GM19468 (cell line): ENCODE measurements at regions not wholly inside any gene's neighbourhood (a gene's known extent, or its start where the extent isn't known, plus 50 kb on each side); places are given as distances from the start of the nearest gene placed in this dataset.
"Not testable (repeated sequence)": the region's sequence is repeated elsewhere in the genome, so short reads cannot be mapped to it uniquely, and the experiment has no call there.

Experiments
- ATAC-seq: cut with Tn5 transposase; IDR thresholded peaks from one replicate; pipeline ENCODE4 v1.9.1; 2021; ENCODE audit warnings: mild to moderate bottlenecking, moderate library complexity, moderate number of reproducible peaks; ENCODE audit not compliant: unreplicated experiment; ENCODE audit errors: extremely low read depth

DNA sequence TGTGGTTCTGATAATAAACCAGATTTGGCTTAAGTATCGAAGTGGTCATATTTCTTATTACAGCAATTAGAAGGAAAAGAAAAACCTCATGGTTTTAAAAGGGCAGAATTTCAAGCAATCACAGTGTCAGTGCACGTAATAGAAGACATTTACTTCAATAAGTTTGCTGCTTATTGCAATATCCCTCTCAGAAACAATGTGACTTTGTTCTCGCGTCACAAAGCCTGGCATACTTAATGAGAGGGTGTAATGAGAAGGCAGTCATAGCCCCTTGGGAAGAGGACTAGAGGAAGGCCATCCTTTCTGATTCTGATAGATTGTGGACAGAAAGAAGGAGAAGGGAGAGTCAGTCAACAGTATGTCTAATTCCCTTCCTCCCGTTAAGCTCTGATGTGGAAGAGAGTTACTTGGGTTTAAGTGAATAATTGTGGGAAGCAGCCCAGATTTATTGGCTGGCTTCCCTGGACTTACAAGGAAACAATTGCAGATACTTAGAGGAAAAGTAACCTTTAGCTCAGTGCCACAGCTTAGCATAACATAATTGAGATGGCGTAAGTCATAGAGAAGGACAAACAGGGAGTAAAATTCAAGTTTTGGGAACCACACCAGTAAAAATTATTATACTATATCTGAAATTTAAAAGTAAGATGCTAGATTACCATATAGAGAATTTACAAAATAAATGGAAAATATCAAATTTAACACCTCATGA is 738.2 kb downstream of the PRIM2 start:
- not testable (repeated sequence) for ATAC-seq

DNA sequence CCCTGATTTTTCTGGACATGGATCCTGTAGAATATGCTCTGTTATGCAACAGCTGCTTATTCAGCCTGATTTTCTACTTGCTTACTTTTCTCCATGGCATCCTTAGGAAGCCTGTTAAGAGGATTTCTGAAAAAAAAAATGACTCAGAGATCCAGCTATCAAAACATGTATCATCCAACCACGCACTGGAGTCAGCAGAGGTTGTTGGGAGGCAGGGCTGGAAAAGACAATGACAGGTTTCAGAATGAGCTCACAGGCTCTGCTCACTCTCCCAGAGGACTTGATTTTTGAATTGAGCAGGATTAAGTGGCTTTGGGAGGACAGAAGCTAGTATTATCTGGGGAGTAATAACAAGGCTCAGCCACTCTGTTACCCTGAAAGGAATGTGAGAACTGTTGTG is 742.3 kb downstream of the PRIM2 start:
- not testable (repeated sequence) for ATAC-seq

DNA sequence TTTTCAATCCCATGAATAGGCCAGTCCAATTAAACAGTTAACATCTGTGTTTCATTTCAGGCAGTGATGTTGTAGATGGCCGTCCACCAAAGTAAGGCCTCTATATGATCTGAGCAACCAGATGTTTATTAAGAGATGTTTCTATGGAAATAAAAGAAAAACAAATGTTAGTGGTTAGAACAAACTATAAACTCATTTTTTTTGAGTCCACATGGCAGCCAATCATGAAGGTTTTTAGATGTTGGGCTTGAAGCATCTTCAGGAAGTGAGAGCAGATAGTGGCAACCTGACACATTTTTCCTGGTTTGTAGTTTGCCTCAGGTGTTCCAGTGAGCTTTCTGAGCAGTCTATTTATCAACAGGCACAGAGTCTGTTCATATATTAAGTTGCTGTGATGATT is 746.1 kb downstream of the PRIM2 start:
- not testable (repeated sequence) for ATAC-seq

DNA sequence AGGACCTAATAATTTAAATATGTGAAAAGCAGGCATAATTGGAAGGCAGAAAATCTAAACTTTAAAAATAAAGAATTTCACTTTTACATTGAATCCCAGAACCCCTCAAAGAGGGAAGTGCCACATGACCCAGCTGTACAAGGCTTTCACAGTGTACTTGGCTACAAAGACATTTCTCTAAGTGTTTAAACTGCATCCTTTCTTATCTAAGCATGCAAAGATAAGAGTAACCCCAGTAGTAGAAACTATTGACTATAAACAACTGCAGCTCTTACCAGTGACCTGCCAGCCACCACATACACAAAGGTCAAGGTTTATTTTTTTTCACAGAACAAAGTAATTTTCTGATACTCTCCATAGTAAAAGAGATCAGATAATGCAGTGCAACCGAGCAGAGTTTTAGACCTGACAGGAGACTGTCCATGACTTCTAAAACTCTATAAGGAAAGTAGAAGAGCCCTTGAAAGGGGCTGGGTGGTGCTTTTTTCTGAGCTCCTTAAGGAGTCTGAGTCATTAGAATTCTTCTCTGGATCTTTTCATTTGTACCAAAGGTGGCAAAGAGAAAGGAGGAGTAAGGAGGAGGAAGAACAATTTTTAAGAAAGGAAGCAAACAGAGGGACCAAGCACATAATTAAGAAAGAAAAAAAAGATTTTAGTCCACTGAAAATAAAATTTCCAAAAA is 750.6 kb downstream of the PRIM2 start:
- ATAC-seq = not testable (repeated sequence)

DNA sequence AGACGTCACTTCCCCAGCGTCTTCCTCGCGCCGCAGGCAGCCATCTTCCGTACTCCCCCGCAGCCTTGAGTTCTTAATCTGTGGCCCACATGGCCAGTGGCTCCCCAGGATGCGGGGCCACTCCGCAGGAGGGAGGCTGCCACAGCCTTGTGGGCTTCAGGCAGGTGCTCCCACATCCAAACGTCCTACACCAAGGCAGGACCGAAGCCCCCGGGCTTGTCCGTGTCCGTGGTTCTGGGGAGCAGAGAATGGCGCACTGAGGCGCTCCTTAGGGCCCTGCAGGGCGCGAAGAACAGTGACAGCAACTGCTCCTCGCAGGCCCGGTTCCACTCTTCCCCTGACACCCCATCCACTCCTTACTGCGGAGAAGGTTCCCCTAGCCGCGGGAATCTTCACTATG is 755.8 kb downstream of the PRIM2 start:
- no peak for ATAC-seq

DNA sequence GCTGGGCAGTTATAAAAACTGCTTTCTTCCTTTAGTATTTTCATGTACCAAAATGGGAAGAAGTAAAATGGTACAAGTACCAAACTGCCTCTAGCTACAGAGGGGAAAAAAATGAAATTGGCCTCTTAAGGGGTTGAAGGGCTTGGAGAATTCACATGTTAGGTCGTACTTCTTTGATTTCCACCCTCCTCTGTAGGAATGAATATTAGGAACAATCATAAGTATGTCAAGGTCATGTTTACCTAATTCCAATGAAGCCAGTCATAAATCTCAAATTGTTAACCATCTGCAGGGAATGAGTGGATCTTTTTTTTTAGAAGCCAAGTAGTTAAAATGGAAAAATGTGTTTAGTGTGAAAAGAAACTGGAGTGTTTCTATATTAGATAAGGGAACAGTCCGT is 772.6 kb downstream of the PRIM2 start:
- ATAC-seq = not testable (repeated sequence)

DNA sequence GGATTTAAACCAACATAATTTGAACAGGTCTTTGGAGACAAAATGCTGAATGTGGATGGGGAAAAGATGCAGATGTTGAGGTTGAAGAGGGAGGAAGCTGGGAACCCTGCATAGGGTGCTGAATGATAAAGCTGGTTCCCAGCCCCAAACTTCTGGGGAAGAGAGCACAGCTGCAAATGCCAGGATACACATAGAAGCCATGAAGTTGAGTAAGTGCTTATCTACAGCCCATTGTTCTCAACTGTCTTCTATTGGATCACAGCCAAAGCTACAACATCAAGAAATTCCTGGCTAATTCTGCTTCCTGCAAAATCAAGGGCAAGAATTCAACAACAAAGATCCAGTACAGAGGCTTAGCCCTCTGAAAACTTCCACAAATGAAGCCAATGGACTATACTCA is 779.8 kb downstream of the PRIM2 start:
- not testable (repeated sequence) for ATAC-seq

DNA sequence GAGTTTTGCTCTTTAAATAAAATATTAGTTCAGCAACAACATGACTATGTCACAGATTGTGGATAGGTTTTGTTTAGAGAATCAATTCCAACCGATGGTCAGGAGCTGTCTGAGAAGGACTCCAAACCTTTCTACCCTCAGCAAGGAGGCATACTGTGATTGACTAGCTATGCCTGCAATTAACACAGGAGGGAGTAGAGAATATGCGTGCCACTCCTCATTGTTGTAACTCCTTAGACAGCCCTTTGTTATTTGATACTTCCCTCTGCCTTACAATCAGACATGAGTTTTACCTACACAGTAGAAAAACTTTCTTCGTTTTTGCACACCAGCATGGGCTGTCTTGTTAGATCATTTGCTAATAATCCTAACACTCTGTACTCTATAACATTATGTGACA is 796.5 kb downstream of the PRIM2 start:
- ATAC-seq = no peak

DNA sequence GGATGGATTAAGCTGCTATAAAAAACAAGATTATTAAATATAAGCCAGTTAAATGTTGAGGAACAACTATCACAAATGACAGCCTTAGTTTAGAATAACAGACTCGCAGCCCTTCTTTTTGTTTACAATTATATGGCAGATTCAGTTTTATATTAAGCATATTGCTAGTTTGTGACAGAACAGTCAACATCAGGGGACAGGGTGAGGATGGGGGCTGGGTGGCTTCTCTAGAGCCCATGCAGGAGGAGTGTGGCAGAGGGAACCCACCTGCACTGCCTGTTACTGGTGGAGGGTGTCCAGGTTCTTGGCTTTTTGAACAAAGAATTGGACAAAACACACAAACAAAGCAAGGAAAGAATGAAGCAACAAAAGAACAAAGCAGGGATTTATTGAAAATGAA is 799.7 kb downstream of the PRIM2 start:
- not testable (repeated sequence) for ATAC-seq

DNA sequence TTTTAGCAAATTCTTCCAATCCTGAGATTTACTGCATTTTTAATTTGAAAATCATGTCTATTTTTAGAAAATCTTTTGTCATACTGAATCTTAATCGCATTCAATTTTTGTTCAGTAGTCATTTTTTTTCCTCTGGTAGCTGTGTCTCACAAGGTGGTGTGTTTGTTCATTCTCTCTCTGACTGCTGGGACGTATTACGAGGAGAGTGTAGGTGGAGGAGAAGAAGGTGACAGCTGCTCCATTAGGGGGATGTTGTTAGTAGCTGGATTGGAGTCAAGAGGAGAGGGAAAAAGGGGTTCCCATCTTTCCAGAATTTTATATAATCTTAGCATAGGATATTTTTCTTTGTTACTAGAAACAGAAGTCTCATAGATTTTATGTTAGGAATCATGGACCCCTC is 804.2 kb downstream of the PRIM2 start:
- ATAC-seq = not testable (repeated sequence)

DNA sequence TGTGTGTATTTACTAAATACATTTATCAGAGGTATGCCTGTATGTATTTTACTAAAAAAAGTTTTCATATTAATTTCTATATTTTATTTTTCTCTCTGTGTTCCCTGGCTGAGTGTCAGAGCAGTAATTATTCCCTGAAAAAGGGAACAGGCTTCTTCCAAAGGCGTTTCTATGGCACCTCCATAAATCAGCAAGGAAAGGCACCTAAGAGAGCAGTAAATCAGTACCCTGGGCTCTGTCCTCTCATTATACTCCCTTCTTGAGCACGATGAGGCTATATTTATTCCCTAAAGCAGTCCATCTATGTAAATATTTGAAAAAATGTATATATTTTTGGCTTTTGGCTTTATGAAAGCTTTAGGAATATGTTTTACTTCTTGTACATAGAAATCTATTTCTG is 806.3 kb downstream of the PRIM2 start:
- ATAC-seq = not testable (repeated sequence)

DNA sequence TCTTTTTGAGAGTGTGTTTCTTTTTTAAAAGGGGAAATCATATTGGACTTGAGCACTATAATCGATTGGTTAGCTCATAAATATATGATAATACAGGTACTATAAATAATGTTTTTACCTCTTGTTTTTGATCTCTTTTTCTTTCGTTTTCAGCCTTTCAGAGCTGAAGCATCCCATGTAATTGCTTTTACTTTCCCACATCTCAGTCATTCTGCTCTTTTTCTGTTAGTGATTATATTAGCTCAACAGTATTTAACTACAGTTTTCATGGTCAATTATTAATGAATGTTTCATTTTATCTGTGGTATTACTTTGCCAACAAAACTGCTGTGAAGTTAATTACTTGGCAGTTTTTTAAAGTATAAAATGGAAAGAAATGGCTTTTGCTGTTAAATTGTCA is 811.1 kb downstream of the PRIM2 start:
- ATAC-seq = not testable (repeated sequence)

DNA sequence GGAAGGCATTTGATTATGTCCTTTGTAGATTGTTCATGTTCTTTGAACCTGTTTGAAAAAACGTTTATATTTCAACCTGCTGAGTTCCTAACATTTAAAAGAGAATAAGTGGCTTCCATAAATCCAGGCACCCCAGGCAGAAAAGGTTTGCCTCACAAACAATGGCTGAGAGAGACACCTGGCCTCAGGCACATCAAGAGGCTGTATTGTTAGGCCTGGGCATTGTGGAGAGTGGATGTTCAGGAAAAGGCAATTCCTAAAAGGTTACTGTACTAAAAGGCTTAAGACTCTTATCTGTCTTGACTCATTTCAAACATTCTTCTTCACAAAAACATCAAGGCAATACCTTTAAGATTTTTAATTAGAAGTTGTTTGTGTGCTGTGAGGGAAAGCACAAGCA is 811.7 kb downstream of the PRIM2 start:
- ATAC-seq = not testable (repeated sequence)

DNA sequence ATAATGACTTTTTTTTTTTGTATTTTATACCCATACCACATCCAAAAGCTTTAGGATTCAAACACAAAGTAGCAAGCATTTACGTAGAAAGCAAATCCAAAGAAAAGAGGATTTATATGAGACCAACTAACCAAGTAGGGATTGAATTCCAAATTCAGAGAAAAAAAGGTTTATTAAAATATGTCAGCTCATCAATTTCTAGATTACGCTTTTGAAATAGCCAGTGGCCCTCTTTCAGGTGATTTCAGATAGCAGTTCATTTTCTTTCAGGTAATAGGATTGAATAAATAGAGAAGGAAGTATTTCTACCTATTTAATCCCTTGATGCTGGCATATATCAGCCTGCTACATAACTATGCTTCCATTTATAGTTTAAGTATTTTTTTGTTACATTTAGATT is 822.3 kb downstream of the PRIM2 start:
- ATAC-seq = not testable (repeated sequence)

DNA sequence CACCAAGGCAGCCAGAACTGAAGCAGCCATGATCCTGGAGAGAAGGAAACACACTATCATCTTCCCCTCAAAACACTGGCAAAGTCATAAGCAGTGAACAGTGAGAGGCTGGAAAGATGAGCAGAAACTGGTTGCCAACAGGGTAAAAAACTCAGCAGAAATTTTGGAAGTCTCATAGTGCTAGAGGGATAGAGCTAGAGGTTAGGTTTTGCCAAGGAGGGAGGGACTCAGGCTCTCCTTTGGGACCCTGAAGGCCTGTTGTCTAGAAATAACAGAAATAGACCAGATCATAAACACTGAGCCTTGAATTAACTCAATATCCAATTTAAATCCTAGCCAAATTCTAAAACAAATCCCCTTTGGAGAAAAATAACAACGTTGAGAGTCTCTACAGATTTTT is 853.6 kb downstream of the PRIM2 start:
- not testable (repeated sequence) for ATAC-seq

DNA sequence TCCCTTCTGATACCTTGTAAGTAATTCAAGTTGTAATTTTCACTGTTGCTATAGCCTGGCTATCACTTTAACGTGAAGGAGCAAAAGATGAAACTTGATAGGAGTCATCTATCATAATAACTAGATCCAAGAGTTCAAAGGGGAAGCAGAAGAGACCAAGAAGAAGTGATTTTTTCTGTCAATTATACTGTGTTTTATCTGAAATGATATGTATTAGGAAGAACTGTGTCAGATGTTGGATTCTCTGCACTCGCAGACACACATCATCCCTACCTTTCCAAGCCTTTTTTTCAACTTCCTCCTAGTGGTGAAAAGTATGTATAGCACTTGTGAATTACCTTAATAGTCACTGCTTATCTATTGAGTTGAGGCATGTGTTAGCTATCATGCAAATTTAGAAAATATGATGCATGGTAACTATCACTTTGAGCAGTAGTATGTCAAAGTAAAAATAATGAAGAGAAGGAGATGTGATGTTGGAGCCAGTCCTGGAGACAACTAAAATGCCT is 864.2 kb downstream of the PRIM2 start:
- ATAC-seq = not testable (repeated sequence)

DNA sequence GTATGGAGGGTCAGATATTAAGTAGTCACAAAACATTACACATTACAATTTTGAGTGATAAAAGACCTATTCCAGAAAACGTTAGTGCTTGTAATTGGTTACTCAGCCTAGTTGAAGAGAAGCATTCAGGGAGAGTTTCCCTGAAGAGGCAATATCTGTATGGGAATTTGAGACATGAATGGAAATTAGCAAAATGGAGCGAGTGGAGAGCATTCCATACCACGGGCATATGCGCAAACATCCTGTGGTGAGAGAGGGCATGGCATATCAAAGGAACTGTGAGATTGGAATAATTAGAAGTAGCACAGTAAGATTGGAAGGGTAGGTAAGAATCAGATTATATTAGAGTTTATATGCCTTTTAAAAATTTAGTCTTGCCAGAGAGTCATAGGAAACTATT is 867.9 kb downstream of the PRIM2 start:
- ATAC-seq = not testable (repeated sequence)

DNA sequence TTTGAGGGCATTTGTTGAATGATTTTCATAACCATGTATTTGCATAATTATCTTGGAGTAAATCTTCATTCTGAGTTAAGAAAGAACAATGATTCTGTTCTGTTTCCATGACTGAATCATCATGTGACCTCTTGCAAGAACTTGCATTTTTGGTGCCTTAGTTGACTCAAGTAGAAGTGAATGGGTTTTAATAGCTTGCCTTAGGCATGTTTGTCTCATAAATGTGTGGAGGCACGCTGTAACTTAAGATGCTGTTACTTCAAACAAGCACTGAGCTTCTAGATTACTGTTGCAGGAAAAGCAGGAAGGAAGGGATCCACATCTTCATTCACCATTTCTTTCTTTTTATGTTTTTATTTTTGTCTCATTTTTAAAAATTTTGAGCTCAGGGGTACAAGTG is 875.8 kb downstream of the PRIM2 start:
- not testable (repeated sequence) for ATAC-seq

DNA sequence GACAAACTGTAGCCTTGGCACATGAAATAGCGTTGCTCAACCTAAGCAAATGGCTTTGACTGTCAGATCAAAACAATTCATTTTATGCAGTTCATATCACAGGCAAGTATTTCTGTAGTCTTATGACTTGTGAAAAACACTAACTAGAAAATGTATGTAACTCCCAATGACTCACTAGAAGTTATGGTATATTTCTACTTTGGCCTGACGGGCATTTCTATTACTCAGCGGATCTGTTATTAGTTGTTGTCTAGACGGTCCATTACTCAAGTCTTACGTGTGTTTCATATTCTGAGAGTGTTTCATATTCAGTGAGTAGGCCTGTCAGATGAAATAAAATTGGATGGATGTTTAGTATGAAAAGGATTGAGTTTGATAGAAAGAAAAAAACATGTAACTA is 880.9 kb downstream of the PRIM2 start:
- no peak for ATAC-seq

DNA sequence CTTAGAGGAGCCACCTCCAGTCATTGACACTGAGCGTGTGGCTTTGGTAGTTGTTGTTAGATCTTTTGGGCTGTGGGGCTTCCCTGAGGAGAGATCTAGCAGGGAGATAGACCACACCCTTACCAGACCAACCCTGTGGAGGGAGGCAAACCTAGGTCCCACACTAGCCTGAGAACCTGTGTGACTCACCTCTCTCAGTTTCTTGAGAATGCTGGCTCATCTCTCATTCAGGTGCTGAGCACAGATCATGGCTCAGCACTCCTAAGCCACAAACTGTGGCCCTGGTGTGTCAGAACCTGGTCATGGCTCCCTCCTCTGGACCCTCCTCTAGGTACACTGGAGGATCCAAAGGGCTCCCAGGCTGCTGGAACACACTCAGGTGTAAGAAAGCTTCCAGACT is 919.7 kb downstream of the PRIM2 start:
- not testable (repeated sequence) for ATAC-seq

DNA sequence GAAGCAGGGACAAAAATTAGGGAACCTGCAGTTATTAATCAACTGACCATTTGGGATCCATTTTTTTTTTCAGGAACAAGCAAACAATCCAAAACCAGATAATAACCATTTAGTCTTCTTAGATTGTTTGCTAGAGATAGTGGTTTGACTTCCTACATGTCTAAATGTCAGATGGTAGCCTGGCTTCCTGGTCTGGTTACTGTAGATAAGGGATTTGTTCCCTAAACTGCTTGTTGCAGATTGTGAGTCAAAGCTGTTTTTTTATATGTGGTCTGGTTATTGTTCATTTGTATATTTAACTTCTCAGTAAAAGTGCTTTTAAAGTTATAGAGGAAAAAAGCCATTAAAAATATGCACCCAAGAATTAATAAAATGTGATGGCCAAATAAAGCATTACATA is 921.0 kb downstream of the PRIM2 start:
- ATAC-seq = not testable (repeated sequence)

DNA sequence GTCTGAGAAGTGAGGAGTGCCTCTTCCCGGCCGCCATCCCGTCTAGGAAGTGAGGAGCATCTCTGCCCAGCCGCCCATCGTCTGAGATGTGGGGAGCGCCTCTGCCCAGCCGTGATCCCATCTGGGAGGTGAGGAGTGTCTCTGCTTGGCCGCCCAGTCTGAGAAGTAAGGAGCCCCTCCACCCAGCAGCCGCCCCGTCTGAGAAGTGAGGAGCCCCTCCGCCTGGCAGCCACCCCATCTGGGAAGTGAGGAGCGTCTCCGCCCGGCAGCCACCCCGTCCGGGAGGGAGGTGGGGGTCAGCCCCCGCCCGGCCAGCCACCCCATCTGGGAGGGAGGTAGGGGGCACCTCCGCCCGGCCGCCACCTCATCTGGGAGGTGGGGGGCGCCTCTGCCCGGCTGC is 940.2 kb downstream of the PRIM2 start:
- ATAC-seq = not testable (repeated sequence)
